Upper lobe of left lung (tissue), 6 donors: ENCODE measurements at regions not wholly inside any gene's neighbourhood (a gene's known extent, or its start where the extent isn't known, plus 50 kb on each side); places are given as distances from the start of the nearest gene placed in this dataset.

Source experiments
- ATAC-seq, 2 donors: fragments of 200-7000 bp; cut with Tn5 transposase; one replicate each; pipeline ENCODE4 v1.9.1; 2022; ENCODE audit warnings: mild to moderate bottlenecking in 2 of 2, moderate library complexity in 2 of 2; ENCODE audit not compliant: low FRiP score in 2 of 2
- DNase-seq, 2 donors: peaks; one replicate each; pipeline ENCODE4 v3.0.0-alpha.2; 2019 to 2020
- H3K27ac ChIP-seq, 4 donors: fragments of 200-600 bp; sonication (generic); one replicate each; pipeline ENCODE4 v1.5.1; 2016 to 2019
- H3K27me3 ChIP-seq, 4 donors: fragments of 200-600 bp; sonication (generic); one replicate each; pipeline ENCODE4 v1.5.1; 2017 to 2019
- H3K36me3 ChIP-seq, 4 donors: fragments of 200-600 bp; sonication (generic); one replicate each; pipeline ENCODE4 v1.5.1; 2016 to 2019
- H3K4me1 ChIP-seq, 4 donors: fragments of 200-600 bp; sonication (generic); one replicate each; pipeline ENCODE4 v1.5.1; 2018 to 2019
- H3K4me3 ChIP-seq, 4 donors: fragments of 200-600 bp; sonication (generic); one replicate each; pipeline ENCODE4 v1.5.1; 2017 to 2019; ENCODE audit warnings: mild to moderate bottlenecking in 2 of 4, moderate library complexity in 1 of 4
- H3K9me3 ChIP-seq, 4 donors: fragments of 200-600 bp; sonication (generic); one replicate each; pipeline ENCODE4 v1.5.1; 2018 to 2019
- CTCF ChIP-seq, 6 experiments: fragments of 450-650 bp in 4 of 6; fragments of 200-600 bp in 2 of 6; sonication (generic) in 2 of 6; IDR thresholded peaks; one replicate each; pipeline ENCODE4 v1.5.1; 2016 to 2019; ENCODE audit warnings: antibody characterized with exemption in 6 of 6
- EP300 ChIP-seq, 4 donors: sonication (generic); formaldehyde crosslinking; IDR thresholded peaks; one replicate each; pipeline ENCODE4 v1.5.1; 2017; ENCODE audit warnings: antibody characterized with exemption in 4 of 4, control low read depth in 2 of 4
- POLR2A ChIP-seq, 4 donors: fragments of 450-650 bp; IDR thresholded peaks; one replicate each; pipeline ENCODE4 v1.5.1; 2016 to 2017; ENCODE audit warnings: antibody characterized with exemption in 4 of 4, mild to moderate bottlenecking in 2 of 4
- POLR2AphosphoS5 ChIP-seq, 2 donors: sonication (generic); formaldehyde crosslinking; IDR thresholded peaks; one replicate each; pipeline ENCODE4 v1.5.1; 2017; ENCODE audit warnings: antibody characterized with exemption in 2 of 2
- WGBS, 2 donors: methylation state at CpG; one replicate each; pipeline ENCODE4 v1.1.5; 2017 to 2018; 5-methylcytosine and 5-hydroxymethylcytosine counted together
- donor health status: DM: no; HTN: no; CAD: no; lungs with moderate emphysema.
- donor health status: DM: no; HTN: yes; CAD: no; lungs with severe emphysema.

- H3K36me3 ChIP-seq, result no peaks in the 10 kb centered on the region
- no peak overlapping the region for H3K27ac ChIP-seq
- ATAC-seq (no peak), DNase-seq (no peak)
- no peaks in the 10 kb centered on the region for H3K9me3 ChIP-seq
- H3K27me3 ChIP-seq, result no peaks in the 10 kb centered on the region
- TF ChIP-seq POLR2AphosphoS5 (IDR thresholded peaks at IDR 0.05), result no peak
- TF ChIP-seq CTCF (IDR thresholded peaks at IDR 0.05), result no peak
- no peak for TF ChIP-seq POLR2A (IDR thresholded peaks at IDR 0.05)
- no peak for TF ChIP-seq EP300 (IDR thresholded peaks at IDR 0.05)
- H3K4me1 ChIP-seq, result no peaks in the 10 kb centered on the region
- H3K4me3 ChIP-seq, result no peak overlapping the region
- 71% methylated on average over 3 of the region's 3 CpGs for WGBS, 2 donors
These were observed 384.6 kb downstream of the STK39 start for GRCh38 chr2:167862782-167863181.

- no peaks in the 10 kb centered on the region for H3K4me1 ChIP-seq
- no peak for ATAC-seq
- 87 to 90% methylated on average over 4 of the region's 4 CpGs for WGBS, 2 donors
These were observed 385.1 kb downstream of the STK39 start for GRCh38 chr2:167862296-167862695.

GRCh38 chr2:167861574-167862193, 385.7 kb downstream of the STK39 start:
- TF ChIP-seq CTCF (IDR thresholded peaks at IDR 0.05) (no peak), POLR2A (IDR thresholded peaks at IDR 0.05) (no peak), POLR2AphosphoS5 (IDR thresholded peaks at IDR 0.05) (no peak), EP300 (IDR thresholded peaks at IDR 0.05) (no peak)
- H3K9me3 ChIP-seq, result no peaks in the 10 kb centered on the region
- no peaks in the 10 kb centered on the region for H3K36me3 ChIP-seq
- H3K27me3 ChIP-seq, result no peaks in the 10 kb centered on the region
- H3K27ac ChIP-seq, result no peak overlapping the region
- DNase-seq (no peak), ATAC-seq (no peak)
- H3K4me3 ChIP-seq, result no peak overlapping the region
- no peaks in the 10 kb centered on the region for H3K4me1 ChIP-seq
- WGBS, 2 donors, result 85 to 86% methylated on average over 2 of the region's 2 CpGs

More at GRCh38 chr2:167862296-167862695, 385.1 kb downstream of the STK39 start:
- no peak for TF ChIP-seq POLR2AphosphoS5 (IDR thresholded peaks at IDR 0.05)
- TF ChIP-seq POLR2A (IDR thresholded peaks at IDR 0.05), result no peak
- no peak for TF ChIP-seq CTCF (IDR thresholded peaks at IDR 0.05)
- no peak for TF ChIP-seq EP300 (IDR thresholded peaks at IDR 0.05)
- H3K27ac ChIP-seq, result no peak overlapping the region
- H3K4me3 ChIP-seq, result no peak overlapping the region
- H3K9me3 ChIP-seq, result no peaks in the 10 kb centered on the region
- H3K36me3 ChIP-seq, result no peaks in the 10 kb centered on the region
- no peak for DNase-seq
- no peaks in the 10 kb centered on the region for H3K27me3 ChIP-seq

- Histone ChIP-seq H3K36me3 (no peaks in the 10 kb centered on the region), H3K4me1 (no peaks in the 10 kb centered on the region), H3K9me3 (no peaks in the 10 kb centered on the region), H3K4me3 (no peak overlapping the region), H3K27ac (no peak overlapping the region), H3K27me3 (no peaks in the 10 kb centered on the region)
- 35 to 43% methylated on average over 1 of the region's 1 CpG for WGBS, 2 donors
- TF ChIP-seq POLR2A (IDR thresholded peaks at IDR 0.05), result no peak
- TF ChIP-seq POLR2AphosphoS5 (IDR thresholded peaks at IDR 0.05), result no peak
- TF ChIP-seq CTCF (IDR thresholded peaks at IDR 0.05), result no peak
- no peak for TF ChIP-seq EP300 (IDR thresholded peaks at IDR 0.05)
- no peak for ATAC-seq
- no peak for DNase-seq
These were observed 387.3 kb downstream of the STK39 start for GRCh38 chr2:167860082-167860481.

GRCh38 chr2:167859676-167860075, 387.7 kb downstream of the STK39 start:
- no peak for ATAC-seq
- WGBS, 2 donors, result 62 to 83% methylated on average over 1 of the region's 1 CpG
- Histone ChIP-seq H3K4me1 (no peaks in the 10 kb centered on the region), H3K36me3 (no peaks in the 10 kb centered on the region), H3K4me3 (no peak overlapping the region), H3K27ac (no peak overlapping the region), H3K9me3 (no peaks in the 10 kb centered on the region), H3K27me3 (no peaks in the 10 kb centered on the region)
- TF ChIP-seq POLR2AphosphoS5 (IDR thresholded peaks at IDR 0.05) (no peak), EP300 (IDR thresholded peaks at IDR 0.05) (no peak), POLR2A (IDR thresholded peaks at IDR 0.05) (no peak), CTCF (IDR thresholded peaks at IDR 0.05) (no peak)
- no peak for DNase-seq
